ENCODE measurements at regions not wholly inside any gene's neighbourhood (a gene's known extent, or its start where the extent isn't known, plus 50 kb on each side); places are given as distances from the start of the nearest gene placed in this dataset.

- no peaks in the 10 kb centered on the region for H4K20me1 ChIP-seq (ENCODE audit: control insufficient read depth, insufficient read depth, insufficient read length)
- H3K23ac ChIP-seq (ENCODE audit: insufficient read length, low read depth, low read length), result no peak overlapping the region
- H2AK5ac ChIP-seq (ENCODE audit: insufficient read length, low read length), result no peak overlapping the region
- no peak overlapping the region for H3K4ac ChIP-seq (ENCODE audit: low read depth, low read length)
- no peak overlapping the region for H4K8ac ChIP-seq (replicated peaks; ENCODE audit: insufficient read length, low read depth, low read length)
- no peaks in the 10 kb centered on the region; a peak in 1 of 5 replicates for H3K9me3 Mint-ChIP-seq
- H2BK20ac ChIP-seq (ENCODE audit: low read depth, low read length, poor library complexity, severe bottlenecking), result no peak overlapping the region
- H3T11ph ChIP-seq (ENCODE audit: low read length), result no peak overlapping the region
- no peak overlapping the region for H3K27ac ChIP-seq (ENCODE audit: insufficient read length, low read depth, low read length)
- no peaks in the 10 kb centered on the region for H3K79me1 ChIP-seq (ENCODE audit: insufficient read depth, low read depth, low read length, poor library complexity, severe bottlenecking)
- H3K18ac ChIP-seq (ENCODE audit: insufficient read length, low read depth, low read length), result peak overlapping the region; percentile 44
- no peaks in the 10 kb centered on the region for H3K36me3 Mint-ChIP-seq (ENCODE audit: insufficient read depth in 1 of 3, low read depth in 3 of 3)
- H2AFZ ChIP-seq (ENCODE audit: low read length), result peak overlapping the region; percentile 19
- peaks cover 6% of the 10 kb centered on the region for H3K23me2 ChIP-seq (ENCODE audit: insufficient read length, low read depth, low read length, poor library complexity, severe bottlenecking)
- H3K56ac ChIP-seq (ENCODE audit: insufficient read length, low read depth, low read length), result no peak overlapping the region
- peak; percentile 65 for DNase-seq
- H2BK120ac ChIP-seq (ENCODE audit: low read depth, low read length, poor library complexity, severe bottlenecking), result no peak overlapping the region
- H4K91ac ChIP-seq (ENCODE audit: insufficient read length, low read depth, low read length), result no peak overlapping the region
- H3K14ac ChIP-seq (ENCODE audit: insufficient read depth, low read length), result peak overlapping the region; percentile 44; the same call in 1 of the 2 replicates
- H4K5ac ChIP-seq (ENCODE audit: insufficient read length, low read depth, low read length), result no peak overlapping the region
- H2BK12ac ChIP-seq (ENCODE audit: insufficient read length, low read depth, low read length), result no peak overlapping the region
- peak overlapping the region; percentile 54 for H3K9ac ChIP-seq (ENCODE audit: extremely low read depth, insufficient read length, low read length)
- no peaks in the 10 kb centered on the region for H3K9me3 ChIP-seq (ENCODE audit: control insufficient read depth, low read depth, low read length)
- peak overlapping the region; percentile 92 to 95 for H3K4me3 Mint-ChIP-seq
- no CpG with 5 or more reads among the region's 41 CpGs for WGBS (ENCODE audit: extremely low coverage, insufficient read length, low lambda C conversion rate)
- no peak overlapping the region for H2BK15ac ChIP-seq (ENCODE audit: low read depth, low read length)
- H3K27me3 Mint-ChIP-seq (ENCODE audit: low read depth), result peaks cover 21% of the 10 kb centered on the region
- no peaks in the 10 kb centered on the region for H3K79me2 ChIP-seq (ENCODE audit: insufficient read depth, low read length)
- H3K27ac Mint-ChIP-seq, result peak overlapping the region in 1 of 3 experiments; percentile 93; a peak in 2 of 7 replicates
- H3K27me3 ChIP-seq (ENCODE audit: insufficient read depth, low read length), result no peaks in the 10 kb centered on the region
- peaks cover 17 to 19% of the 10 kb centered on the region in 2 experiments for H3K4me1 Mint-ChIP-seq
- no peak overlapping the region for H2BK5ac ChIP-seq (ENCODE audit: insufficient read length, low read length)
- H3K4me2 ChIP-seq (ENCODE audit: insufficient read depth, insufficient read length, low read length), result peak overlapping the region; percentile 69
- H3K4me1 ChIP-seq (ENCODE audit: insufficient read depth, low read length), result no peaks in the 10 kb centered on the region
- TF ChIP-seq CTCF (conservative IDR thresholded peaks at IDR 0.05), result peak; percentile 66
Observed at GRCh38 chr6:27565839-27566779, 93.2 kb upstream of the ZNF184 start.
